Activated CD4-positive, alpha-beta T cell treated with anti-CD3 and anti-CD28 coated beads for 1 hour (primary cell): ENCODE measurements at regions not wholly inside any gene's neighbourhood (a gene's known extent, or its start where the extent isn't known, plus 50 kb on each side); places are given as distances from the start of the nearest gene placed in this dataset.
A peak's percentile ranks its signal among the peaks of the same experiment; 100 is the strongest.

Source experiments
- DNase-seq: peaks from one replicate; pipeline ENCODE4 v3.0.0-alpha.2; 2020

DNA sequence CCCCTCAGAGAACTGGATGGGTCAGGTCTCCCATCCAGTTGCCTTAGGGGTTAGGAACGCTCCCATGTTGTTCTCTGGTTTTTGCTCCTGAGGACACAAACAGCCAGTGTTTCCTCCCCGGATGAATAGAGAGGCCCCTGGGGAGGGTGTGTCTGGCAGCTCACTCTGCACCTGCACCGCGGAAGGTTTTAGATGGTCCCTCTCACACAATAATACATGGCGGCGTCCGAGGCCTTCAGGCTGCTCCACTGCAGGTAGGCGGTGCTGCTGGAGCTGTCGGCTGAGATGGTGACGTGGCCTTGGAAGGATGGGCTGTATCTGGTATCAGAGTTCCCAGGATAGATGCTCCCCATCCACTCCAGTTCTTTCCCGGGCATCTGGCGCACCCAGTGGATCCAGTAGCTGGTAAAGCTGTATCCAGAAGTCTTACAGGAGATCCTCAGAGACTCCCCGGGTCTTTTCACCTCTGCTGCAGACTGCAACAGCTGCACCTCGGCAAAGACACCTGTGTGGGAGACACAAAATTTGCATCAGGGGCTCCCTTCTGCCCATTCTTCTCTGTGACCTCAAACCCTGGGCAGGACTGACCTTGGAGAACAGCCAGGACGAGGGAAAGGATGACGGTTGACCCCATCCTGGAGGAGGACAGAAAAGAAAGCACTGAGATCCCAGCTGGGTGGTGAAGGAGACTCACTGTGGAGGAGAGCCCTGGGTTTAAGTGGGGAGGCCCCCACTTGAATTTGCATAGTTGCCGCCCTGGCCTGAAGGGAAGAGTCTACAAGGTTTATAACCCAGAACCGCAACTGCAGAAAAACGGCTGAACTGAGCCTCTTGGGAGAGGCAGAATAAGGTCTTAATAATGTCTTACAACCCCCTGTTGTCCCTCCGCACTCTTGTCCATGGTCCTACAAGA, 1324.8 kb downstream of the TMEM121 start:
- DNase-seq, result no peak

DNA sequence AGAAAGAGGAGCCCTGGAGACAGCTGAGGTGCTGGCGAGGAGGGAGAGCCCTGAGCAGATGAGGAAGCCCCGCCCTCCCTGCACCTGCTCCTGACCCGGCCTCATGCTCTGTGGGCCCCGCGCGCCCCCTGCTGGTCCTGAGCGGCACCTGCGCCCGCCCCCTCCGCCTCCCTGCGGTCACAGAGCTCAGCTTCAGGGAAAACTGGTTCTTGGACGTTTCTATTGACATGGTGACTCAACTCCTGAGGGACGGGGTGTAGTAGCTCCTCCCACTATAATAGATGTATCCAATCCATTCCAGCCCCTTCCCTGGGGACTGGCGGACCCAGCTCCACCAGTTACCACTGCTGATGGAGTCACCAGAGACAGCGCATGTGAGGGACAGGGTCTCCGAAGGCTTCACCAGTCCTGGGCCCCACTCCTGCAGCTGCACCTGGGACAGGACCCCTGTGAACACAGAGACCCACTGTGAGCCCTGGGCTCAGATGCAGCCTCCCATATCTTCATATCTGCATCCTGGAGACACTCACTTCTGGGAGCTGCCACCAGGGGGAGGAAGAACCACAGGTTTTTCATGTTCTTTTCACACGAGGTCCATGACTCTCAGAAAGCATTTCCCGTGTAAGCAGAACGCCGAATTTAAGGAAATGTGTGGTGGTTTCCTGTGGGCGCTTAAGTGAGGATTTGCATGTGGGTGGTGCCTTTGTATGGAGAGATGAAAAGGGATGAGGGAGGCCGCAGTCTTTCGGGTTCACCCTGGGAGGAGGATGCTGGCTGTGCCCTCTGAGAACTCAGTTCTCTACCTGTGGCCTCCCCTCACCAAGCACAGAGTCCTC, 1346.4 kb downstream of the TMEM121 start:
- peak; percentile 73 for DNase-seq

DNA sequence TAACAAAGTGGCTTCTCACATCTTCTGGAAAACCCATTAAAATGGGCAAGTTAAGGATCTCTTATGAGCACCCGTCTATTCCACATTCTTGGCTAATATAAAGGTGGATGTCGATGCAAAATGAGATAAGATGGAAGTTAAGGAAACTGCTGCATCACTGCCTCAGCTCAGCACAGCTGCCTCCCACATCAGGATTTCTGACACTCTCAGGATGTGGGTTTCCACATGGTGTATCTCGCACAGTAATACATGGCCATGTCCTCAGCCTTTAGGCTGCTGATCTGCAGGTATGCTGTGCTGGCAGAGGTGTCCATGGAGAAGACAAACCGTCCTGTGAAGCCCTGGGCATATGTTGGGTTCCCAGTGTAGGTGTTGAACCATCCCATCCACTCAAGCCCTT, 1348.0 kb downstream of the TMEM121 start:
- no peak for DNase-seq

DNA sequence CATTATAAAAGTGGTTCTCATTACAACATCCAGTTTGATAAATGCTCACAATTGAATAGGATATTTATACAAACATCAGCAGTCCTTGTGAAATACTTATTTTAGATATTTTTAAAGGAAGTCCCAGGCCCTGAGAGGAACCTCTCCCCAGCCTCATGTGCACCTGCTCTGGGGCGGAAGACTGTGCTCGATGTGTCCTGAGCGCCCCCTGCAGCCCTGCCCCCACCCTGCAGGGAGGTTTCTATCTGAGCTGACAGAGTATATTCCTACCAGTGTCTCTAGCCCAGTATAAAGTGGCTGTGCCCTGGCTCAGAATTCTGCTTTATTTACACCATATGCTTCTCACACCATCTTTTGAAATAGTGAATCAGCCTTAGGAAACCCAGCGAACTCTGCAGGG, 1349.1 kb downstream of the TMEM121 start:
- no peak for DNase-seq

DNA sequence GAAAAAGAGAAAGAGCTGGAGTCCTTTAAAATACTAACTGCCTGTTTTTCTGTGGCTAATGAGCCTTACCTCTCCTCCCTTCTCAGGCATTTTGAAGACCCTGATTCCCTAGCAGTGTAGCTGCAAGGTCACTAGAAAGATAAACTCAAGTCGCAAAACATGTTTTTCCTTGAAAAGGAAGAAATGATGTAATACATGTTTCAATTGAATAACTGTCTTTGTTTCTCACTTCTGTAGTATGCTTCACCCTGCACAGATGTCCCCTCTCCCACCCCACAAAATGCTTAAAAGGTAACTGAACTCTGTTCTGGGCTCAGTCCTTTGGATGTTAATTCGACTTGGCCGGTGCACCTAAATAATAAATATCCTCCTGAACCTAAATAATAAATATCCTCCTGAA, 1350.3 kb downstream of the TMEM121 start:
- no peak for DNase-seq

DNA sequence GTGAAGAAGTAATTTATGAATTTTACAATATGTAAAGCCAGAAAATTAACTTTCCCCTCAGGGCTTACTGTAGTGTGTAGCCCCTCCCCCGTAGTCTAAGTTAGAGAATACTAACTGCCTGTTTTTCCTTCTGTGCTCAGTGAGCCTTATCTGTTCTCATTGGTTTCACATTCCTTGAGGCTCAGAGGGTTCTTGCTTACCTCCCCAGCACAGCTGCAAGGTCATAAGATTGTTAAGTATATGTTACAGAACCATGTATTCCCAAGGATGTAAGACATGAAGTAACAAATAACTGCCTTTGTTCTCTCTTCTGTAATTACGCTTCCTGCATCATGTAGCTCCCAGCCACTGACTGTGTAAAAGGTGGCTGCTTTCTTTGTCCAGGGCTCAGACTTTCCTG, 1351.1 kb downstream of the TMEM121 start:
- no peak for DNase-seq

DNA sequence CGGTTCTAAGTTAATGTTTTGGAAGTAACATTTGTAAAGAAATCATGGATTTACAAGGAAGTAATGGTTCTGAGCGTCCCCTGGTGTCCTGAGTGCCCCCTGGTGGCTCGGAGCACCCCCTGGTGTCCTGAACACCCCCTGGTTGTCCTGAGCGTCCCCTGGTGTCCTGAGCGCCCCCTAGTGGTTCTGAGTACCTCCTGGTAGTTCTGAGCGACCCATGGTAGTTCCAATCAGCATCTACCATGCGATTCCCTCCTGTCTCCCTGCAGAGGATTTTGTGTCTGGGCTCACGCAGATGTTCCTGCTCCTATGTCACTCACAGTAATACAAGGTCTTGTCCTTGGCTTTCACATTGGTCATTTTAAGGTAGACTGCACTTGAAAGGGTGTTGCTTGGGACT, 1352.9 kb downstream of the TMEM121 start:
- DNase-seq, result no peak

DNA sequence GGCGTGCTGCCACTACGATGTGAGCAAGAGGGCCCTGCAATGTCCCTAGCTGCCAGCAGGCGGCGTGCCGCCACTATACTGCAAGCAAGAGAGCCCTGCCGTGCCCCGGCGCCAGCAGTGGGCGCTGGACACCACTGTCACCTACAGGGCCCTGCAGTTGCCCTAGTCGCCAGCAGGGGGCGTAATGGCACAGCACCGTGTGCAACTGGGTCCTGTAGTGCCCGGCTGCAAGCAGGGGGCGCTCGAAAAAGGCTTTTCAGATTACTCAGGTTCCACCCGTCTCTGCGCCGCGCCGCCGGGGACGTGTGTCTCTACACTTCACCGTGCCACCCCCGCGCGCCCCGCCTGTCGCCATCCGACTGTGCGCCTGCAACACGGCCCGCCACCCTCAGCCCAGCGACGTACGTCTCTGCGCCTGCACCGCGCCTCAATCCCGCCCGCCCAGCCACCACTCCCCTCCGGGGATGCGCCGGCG, 1356.9 kb downstream of the TMEM121 start:
- DNase-seq, result no peak
